CD8-positive, alpha-beta memory T cell (primary cell): ENCODE measurements at regions not wholly inside any gene's neighbourhood (a gene's known extent, or its start where the extent isn't known, plus 50 kb on each side); places are given as distances from the start of the nearest gene placed in this dataset.

Experiments
- CTCF ChIA-PET: fragments of 350-600 bp; sonication (Branson Sonifier 250); formaldehyde crosslinking; loops from one replicate; lab custom pipeline; 2021; ENCODE audit warnings: antibody characterized with exemption; lab: Charles Lee
- POLR2A ChIA-PET: fragments of 350-600 bp; sonication (Branson Sonifier 250); formaldehyde crosslinking; loops from one replicate; lab custom pipeline; 2021; ENCODE audit warnings: antibody characterized with exemption; lab: Charles Lee
- DNase-seq, 5 donors: peaks; one replicate each; pipeline versions ENCODE4 v3.0.0 to v3.0.0-alpha.2; 2020 to 2022; ENCODE audit warnings: mixed read lengths in 1 of 5
- H3K27ac ChIP-seq: one replicate; pipeline ENCODE4 v1.7.0; 2013; ENCODE audit warnings: low read depth, mild to moderate bottlenecking, low read length, moderate library complexity
- H3K27me3 ChIP-seq: 2 replicates; pipeline ENCODE4 v1.7.0; 2013; ENCODE audit warnings: low read length, mild to moderate bottlenecking; ENCODE audit not compliant: insufficient read depth, poor library complexity, severe bottlenecking
- H3K36me3 ChIP-seq: 2 replicates; pipeline ENCODE4 v1.7.0; 2013; ENCODE audit warnings: mild to moderate bottlenecking, low read length, moderate library complexity; ENCODE audit not compliant: insufficient read depth
- H3K4me1 ChIP-seq: 2 replicates; pipeline ENCODE4 v1.7.0; 2013; ENCODE audit warnings: mild to moderate bottlenecking, low read length, moderate library complexity; ENCODE audit not compliant: insufficient read depth
- H3K4me3 ChIP-seq: 2 replicates; pipeline ENCODE4 v1.7.0; 2013; ENCODE audit warnings: mild to moderate bottlenecking, low read length
- H3K9me3 ChIP-seq: 2 replicates; pipeline ENCODE4 v1.7.0; 2013; ENCODE audit warnings: mild to moderate bottlenecking, low read length
- H3K27ac Mint-ChIP-seq, 8 donors: one replicate each; pipeline ENCODE4 v1.8.0; 2020 to 2021; ENCODE audit warnings: mixed read lengths in 8 of 8, mild to moderate bottlenecking in 6 of 8, inconsistent platforms in 3 of 8, moderate library complexity in 3 of 8
- H3K27me3 Mint-ChIP-seq, 2 donors: one replicate each; pipeline ENCODE4 v1.8.0; 2020 to 2021; ENCODE audit warnings: mixed read lengths in 2 of 2, mild to moderate bottlenecking in 1 of 2, moderate library complexity in 1 of 2
- H3K36me3 Mint-ChIP-seq, 3 donors: one replicate each; pipeline ENCODE4 v1.8.0; 2020 to 2021; ENCODE audit warnings: mixed read lengths in 3 of 3, inconsistent platforms in 1 of 3, mild to moderate bottlenecking in 1 of 3
- H3K4me1 Mint-ChIP-seq, 3 donors: one replicate each; pipeline ENCODE4 v1.8.0; 2020 to 2021; ENCODE audit warnings: mixed read lengths in 3 of 3, inconsistent platforms in 1 of 3, mild to moderate bottlenecking in 1 of 3
- H3K4me3 Mint-ChIP-seq, 7 donors: one replicate each; pipeline ENCODE4 v1.8.0; 2020 to 2021; ENCODE audit warnings: mixed read lengths in 7 of 7, mild to moderate bottlenecking in 6 of 7, moderate library complexity in 4 of 7, inconsistent platforms in 2 of 7
- H3K9me3 Mint-ChIP-seq, 5 donors: one replicate each; pipeline ENCODE4 v1.8.0; 2020 to 2022; ENCODE audit warnings: mixed read lengths in 5 of 5, mild to moderate bottlenecking in 3 of 5, moderate library complexity in 2 of 5, inconsistent platforms in 1 of 5

DNA sequence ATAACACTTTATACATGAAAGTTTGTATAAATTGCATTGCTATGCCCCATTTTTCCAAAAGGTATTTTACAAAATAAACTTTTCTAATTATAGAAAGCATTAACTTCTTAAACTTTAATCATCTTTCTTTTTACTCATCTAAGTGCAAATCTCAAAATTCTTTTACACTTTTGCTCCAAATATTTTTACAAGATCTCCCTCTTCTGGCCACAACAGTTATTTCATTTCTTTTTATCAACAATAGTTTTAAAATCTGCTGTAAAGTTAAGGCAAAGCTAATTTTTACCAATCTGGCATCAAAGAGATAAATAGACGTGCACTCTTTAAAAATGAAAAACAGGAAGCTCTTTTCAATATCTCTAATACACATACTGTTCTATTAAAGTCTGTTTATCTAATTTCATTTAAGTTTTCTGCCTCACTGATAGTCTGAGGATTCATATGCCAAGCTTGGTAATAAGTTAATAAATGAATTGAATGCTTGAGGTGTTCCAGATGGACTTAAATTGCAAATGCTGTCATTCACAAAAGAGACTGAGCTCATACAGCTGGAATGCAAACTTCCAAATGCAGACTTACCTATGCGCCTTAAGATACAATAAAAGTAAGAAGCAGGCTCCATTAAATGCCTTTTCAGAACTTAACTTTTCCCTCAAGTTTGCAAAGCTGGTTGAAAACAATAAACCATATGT lies 583.0 kb upstream of the ATXN8OS start:
- POLR2A ChIA-PET: no interaction called here
- Mint-ChIP-seq H3K36me3 (no peaks in the 10 kb centered on the region), H3K4me3 (no peak overlapping the region), H3K9me3 (peaks cover 0 to 25% (median 2%) of the 10 kb centered on the region in 5 donors), H3K27ac (no peak overlapping the region), H3K27me3 (no peaks in the 10 kb centered on the region), H3K4me1 (no peaks in the 10 kb centered on the region)
- Histone ChIP-seq H3K27ac (no peak overlapping the region), H3K9me3 (no peaks in the 10 kb centered on the region), H3K27me3 (no peaks in the 10 kb centered on the region), H3K4me1 (no peaks in the 10 kb centered on the region), H3K4me3 (no peak overlapping the region), H3K36me3 (no peaks in the 10 kb centered on the region)
- DNase-seq: no peak
- CTCF ChIA-PET: no interaction called here

DNA sequence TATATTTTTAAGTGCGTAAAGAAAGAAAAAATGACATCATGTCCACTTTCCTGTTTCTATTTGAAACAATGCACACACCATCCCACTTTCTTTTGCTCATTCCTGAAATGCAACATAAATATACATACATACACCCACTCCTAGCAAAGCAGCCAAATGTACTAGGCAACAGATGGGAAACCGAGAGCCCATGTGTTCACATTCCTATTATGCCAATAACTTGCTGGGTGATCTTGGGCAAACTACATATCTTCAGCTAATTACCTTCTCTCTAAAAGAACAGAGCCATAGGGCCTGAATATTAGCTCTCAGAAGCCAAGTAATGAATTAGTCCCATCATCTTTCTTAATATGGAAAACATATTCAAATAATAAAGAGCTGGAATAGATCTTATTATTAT lies 610.6 kb upstream of the ATXN8OS start:
- POLR2A ChIA-PET: no interaction called here
- Histone ChIP-seq H3K36me3 (no peaks in the 10 kb centered on the region), H3K27me3 (no peaks in the 10 kb centered on the region), H3K9me3 (no peaks in the 10 kb centered on the region), H3K4me1 (no peaks in the 10 kb centered on the region), H3K4me3 (no peak overlapping the region), H3K27ac (no peak overlapping the region)
- Mint-ChIP-seq H3K9me3 (peaks cover 0 to 10% (median 2%) of the 10 kb centered on the region in 5 donors), H3K4me3 (no peak overlapping the region), H3K27me3 (no peaks in the 10 kb centered on the region), H3K27ac (no peak overlapping the region), H3K36me3 (no peaks in the 10 kb centered on the region), H3K4me1 (no peaks in the 10 kb centered on the region)
- no peak for DNase-seq
- CTCF ChIA-PET: no interaction called here

DNA sequence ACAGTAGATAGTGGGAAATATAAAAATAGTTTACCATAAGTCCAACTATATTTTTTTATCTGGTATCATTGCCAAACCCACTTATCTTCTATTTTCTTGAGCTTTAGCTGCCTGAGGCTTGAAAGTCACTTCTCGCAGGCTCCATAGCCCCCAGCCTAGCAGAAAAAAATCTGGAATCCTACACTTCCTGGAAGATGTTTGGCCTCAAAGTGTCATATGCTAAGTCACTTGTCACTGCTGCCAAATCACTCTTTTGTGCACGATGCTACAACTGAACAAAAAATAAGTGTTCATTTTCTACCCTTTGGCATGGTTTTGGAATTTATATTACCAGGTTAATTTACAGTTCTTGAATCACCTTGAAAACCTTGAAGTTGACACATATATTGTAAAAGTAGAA lies 612.5 kb upstream of the ATXN8OS start:
- Mint-ChIP-seq H3K27ac (no peak overlapping the region), H3K9me3 (peaks cover 0 to 13% (median 5%) of the 10 kb centered on the region in 5 donors), H3K27me3 (no peaks in the 10 kb centered on the region), H3K4me1 (no peaks in the 10 kb centered on the region), H3K36me3 (no peaks in the 10 kb centered on the region), H3K4me3 (no peak overlapping the region)
- Histone ChIP-seq H3K27ac (no peak overlapping the region), H3K4me1 (no peaks in the 10 kb centered on the region), H3K9me3 (no peaks in the 10 kb centered on the region), H3K36me3 (no peaks in the 10 kb centered on the region), H3K27me3 (no peaks in the 10 kb centered on the region), H3K4me3 (no peak overlapping the region)
- ChIA-PET CTCF (no interaction called here), POLR2A (no interaction called here)
- DNase-seq: no peak

DNA sequence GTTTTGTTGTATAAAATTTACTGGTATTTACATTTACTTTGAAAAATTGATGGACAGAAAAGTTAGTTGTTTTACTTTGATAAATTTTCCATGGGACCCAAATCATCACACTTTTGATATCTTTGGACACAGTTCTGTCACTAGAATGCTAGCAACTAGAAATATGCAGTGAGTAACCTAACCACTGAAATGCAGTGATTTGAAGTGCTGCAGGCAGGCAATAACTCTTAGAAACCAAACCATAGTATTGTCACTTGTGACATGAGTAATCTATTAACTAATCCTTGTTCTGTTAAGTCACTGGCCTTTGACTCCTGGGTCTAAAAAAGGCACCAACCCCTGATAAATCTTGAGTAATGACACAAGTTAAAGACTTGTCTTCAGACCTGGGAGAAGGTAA lies 620.0 kb upstream of the ATXN8OS start:
- CTCF ChIA-PET: no interaction called here
- Histone ChIP-seq H3K9me3 (no peaks in the 10 kb centered on the region), H3K27ac (no peak overlapping the region), H3K36me3 (no peaks in the 10 kb centered on the region), H3K4me1 (no peaks in the 10 kb centered on the region), H3K27me3 (no peaks in the 10 kb centered on the region), H3K4me3 (no peak overlapping the region)
- DNase-seq: no peak
- Mint-ChIP-seq H3K36me3 (no peaks in the 10 kb centered on the region), H3K27me3 (no peaks in the 10 kb centered on the region), H3K4me1 (no peaks in the 10 kb centered on the region), H3K4me3 (no peak overlapping the region), H3K27ac (no peak overlapping the region), H3K9me3 (peaks cover 3 to 28% (median 13%) of the 10 kb centered on the region in 5 donors)
- POLR2A ChIA-PET: no interaction called here

DNA sequence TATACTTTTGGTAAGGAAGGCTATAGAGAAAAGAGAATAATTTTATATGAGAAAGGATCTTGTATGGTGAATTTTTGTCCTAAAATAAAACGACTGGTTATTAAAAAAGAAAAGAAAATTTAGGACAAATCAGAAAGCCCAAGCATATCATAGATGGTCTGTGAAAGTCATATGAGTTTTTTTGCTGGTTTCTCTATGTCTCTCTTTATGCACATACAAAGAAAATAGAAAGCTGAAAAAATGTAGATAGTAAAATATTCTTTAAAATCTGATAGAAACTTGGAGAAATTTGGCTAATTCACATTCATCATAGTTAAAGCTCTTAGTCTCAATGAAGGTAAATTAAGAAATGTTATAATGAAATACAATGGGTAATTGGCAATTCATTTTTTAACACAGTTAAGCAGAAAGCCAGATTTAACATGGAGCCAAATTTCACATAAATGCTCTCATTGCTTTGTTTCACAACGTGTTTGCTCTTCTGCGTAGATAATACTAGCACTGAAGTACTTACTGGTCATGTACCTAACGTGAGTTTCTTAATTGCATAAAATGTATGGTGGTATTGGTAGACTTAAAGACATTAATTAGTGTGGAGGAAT lies 621.5 kb upstream of the ATXN8OS start:
- CTCF ChIA-PET: no interaction called here
- H3K9me3 Mint-ChIP-seq: peaks cover 1 to 30% (median 20%) of the 10 kb centered on the region in 5 donors
- POLR2A ChIA-PET: no interaction called here
- Histone ChIP-seq H3K36me3 (no peaks in the 10 kb centered on the region), H3K4me3 (no peak overlapping the region), H3K27ac (no peak overlapping the region), H3K9me3 (no peaks in the 10 kb centered on the region), H3K27me3 (no peaks in the 10 kb centered on the region), H3K4me1 (no peaks in the 10 kb centered on the region)
- H3K4me1 Mint-ChIP-seq: no peaks in the 10 kb centered on the region
- no peak for DNase-seq
- no peak overlapping the region for H3K27ac Mint-ChIP-seq
- no peak overlapping the region for H3K4me3 Mint-ChIP-seq
- H3K36me3 Mint-ChIP-seq: no peaks in the 10 kb centered on the region
- H3K27me3 Mint-ChIP-seq: no peaks in the 10 kb centered on the region

DNA sequence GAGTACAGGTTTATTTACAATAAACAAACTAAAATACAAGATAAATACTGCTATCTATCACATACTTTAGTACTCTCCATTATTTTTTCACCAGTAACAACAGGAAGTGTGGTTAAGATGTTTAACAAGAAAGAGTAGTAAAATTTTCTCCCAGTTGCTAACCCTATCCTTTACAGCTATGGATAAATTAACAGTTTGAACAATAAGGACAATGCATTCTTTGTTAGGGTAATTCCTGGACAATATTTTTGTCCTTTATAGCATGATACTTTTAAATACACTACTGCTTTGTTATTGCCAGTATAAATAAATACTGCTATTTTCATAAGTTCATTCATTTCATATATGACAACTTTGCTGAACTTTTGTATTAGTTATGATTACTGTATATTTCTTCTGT lies 630.2 kb upstream of the ATXN8OS start:
- H3K36me3 ChIP-seq: no peaks in the 10 kb centered on the region
- Mint-ChIP-seq H3K9me3 (peaks cover 4 to 29% (median 12%) of the 10 kb centered on the region in 5 donors), H3K27ac (no peak overlapping the region), H3K4me1 (no peaks in the 10 kb centered on the region), H3K4me3 (no peak overlapping the region), H3K36me3 (no peaks in the 10 kb centered on the region), H3K27me3 (no peaks in the 10 kb centered on the region)
- no peak for DNase-seq
- H3K27me3 ChIP-seq: no peaks in the 10 kb centered on the region
- H3K4me3 ChIP-seq: no peak overlapping the region
- POLR2A ChIA-PET: no interaction called here
- no peak overlapping the region for H3K27ac ChIP-seq
- CTCF ChIA-PET: no interaction called here
- no peaks in the 10 kb centered on the region for H3K9me3 ChIP-seq
- no peaks in the 10 kb centered on the region for H3K4me1 ChIP-seq

DNA sequence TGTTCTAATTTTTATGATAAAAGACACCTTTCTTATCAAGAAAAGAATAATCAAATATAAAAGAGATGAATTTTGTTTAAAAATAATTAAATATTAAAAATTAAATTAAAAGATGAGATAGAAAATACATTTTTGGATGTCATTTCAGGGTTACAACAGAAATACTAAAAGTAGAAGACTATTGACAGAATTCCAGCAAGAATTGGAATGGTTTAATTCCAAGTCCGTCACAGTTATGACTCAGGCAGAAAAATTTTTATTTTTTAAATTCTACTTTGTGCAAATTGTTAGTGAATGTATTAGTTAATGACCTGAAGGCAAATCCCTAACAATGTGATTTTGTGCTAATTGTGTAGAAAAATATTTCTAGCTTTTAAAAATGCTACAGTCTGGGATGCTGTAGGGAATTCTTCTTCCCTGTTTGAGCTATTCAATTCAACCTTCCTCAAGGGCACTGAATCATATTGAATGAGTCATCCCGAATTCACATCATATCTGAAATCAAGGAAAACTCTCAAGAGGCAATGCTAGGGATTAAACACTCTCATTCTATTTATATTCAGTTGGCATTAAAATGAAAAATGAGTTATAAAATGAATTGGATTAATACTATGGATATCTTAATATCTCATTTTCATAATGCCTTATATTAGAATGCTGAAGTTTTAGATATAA lies 633.5 kb upstream of the ATXN8OS start:
- H3K9me3 Mint-ChIP-seq: peaks cover 6 to 20% (median 10%) of the 10 kb centered on the region in 5 donors
- no peaks in the 10 kb centered on the region for H3K4me1 Mint-ChIP-seq
- H3K4me3 Mint-ChIP-seq: no peak overlapping the region
- CTCF ChIA-PET: no interaction called here
- POLR2A ChIA-PET: no interaction called here
- H3K27ac ChIP-seq: no peak overlapping the region
- no peaks in the 10 kb centered on the region for H3K4me1 ChIP-seq
- H3K36me3 ChIP-seq: no peaks in the 10 kb centered on the region
- no peaks in the 10 kb centered on the region for H3K27me3 ChIP-seq
- no peaks in the 10 kb centered on the region for H3K9me3 ChIP-seq
- H3K36me3 Mint-ChIP-seq: no peaks in the 10 kb centered on the region
- no peak overlapping the region for H3K4me3 ChIP-seq
- no peak for DNase-seq
- no peaks in the 10 kb centered on the region for H3K27me3 Mint-ChIP-seq
- no peak overlapping the region for H3K27ac Mint-ChIP-seq

DNA sequence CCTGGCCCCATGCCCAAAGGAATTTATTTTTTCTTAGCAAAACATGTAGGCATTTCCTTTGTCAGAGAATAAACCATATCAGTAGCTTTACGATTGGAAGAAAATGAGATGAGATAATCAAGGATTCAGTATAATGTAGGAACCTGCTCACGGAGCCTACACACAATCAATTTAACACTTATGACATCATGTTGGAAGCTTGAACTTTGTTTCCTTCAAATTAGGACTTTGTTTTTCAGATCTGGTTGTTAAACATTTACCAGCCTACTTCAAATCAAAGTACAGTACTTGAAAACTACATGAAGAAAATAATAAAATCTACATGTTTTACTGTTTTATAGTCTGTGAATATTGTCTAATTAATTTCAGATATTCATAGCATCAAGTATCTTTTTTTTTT lies 639.0 kb upstream of the ATXN8OS start:
- H3K27ac ChIP-seq: no peak overlapping the region
- H3K36me3 ChIP-seq: no peaks in the 10 kb centered on the region
- H3K4me3 ChIP-seq: no peak overlapping the region
- ChIA-PET POLR2A (no interaction called here), CTCF (no interaction called here)
- no peaks in the 10 kb centered on the region for H3K9me3 ChIP-seq
- Mint-ChIP-seq H3K4me1 (no peaks in the 10 kb centered on the region), H3K36me3 (no peaks in the 10 kb centered on the region), H3K27ac (no peak overlapping the region), H3K27me3 (peaks cover 0 to 2% of the 10 kb centered on the region in 2 donors), H3K9me3 (peaks cover 8 to 26% (median 13%) of the 10 kb centered on the region in 5 donors), H3K4me3 (no peak overlapping the region)
- no peak for DNase-seq
- no peaks in the 10 kb centered on the region for H3K4me1 ChIP-seq
- H3K27me3 ChIP-seq: no peaks in the 10 kb centered on the region
